ENCODE measurements at regions not wholly inside any gene's neighbourhood (a gene's known extent, or its start where the extent isn't known, plus 50 kb on each side); places are given as distances from the start of the nearest gene placed in this dataset.
"Not testable (repeated sequence)": the region's sequence is repeated elsewhere in the genome, so short reads cannot be mapped to it uniquely, and the experiment has no call there.

- TF ChIP-seq ZFX (IDR thresholded peaks at IDR 0.05; ENCODE audit: borderline replicate concordance) (no peak), CTCF (IDR thresholded peaks at IDR 0.05) (no peak)
- H3K27ac ChIP-seq = no peak overlapping the region
Observed at GRCh38 chr12:116672010-116672409, 65.9 kb downstream of the SPRING1 start.

GRCh38 chr12:116670859-116671258 is 67.0 kb downstream of the SPRING1 start:
- TF ChIP-seq ZFX (IDR thresholded peaks at IDR 0.05; ENCODE audit: borderline replicate concordance) (no peak), CTCF (IDR thresholded peaks at IDR 0.05) (no peak)
- H3K27ac ChIP-seq = no peak overlapping the region

GRCh38 chr12:116667752-116668151 is 70.1 kb downstream of the SPRING1 start:
- no peak overlapping the region for H3K27ac ChIP-seq
- TF ChIP-seq CTCF (IDR thresholded peaks at IDR 0.05) (no peak), ZFX (IDR thresholded peaks at IDR 0.05; ENCODE audit: borderline replicate concordance) (no peak)

- H3K27ac ChIP-seq = not testable (repeated sequence)
Observed at GRCh38 chr12:116666829-116667228, 71.0 kb downstream of the SPRING1 start.

GRCh38 chr12:116666305-116666673 is 71.6 kb downstream of the SPRING1 start:
- no peak overlapping the region for H3K27ac ChIP-seq
- no peak for TF ChIP-seq CTCF (IDR thresholded peaks at IDR 0.05)
- no peak for TF ChIP-seq ZFX (IDR thresholded peaks at IDR 0.05; ENCODE audit: borderline replicate concordance)

GRCh38 chr12:116665666-116666304 is 72.1 kb downstream of the SPRING1 start:
- TF ChIP-seq ZFX (IDR thresholded peaks at IDR 0.05; ENCODE audit: borderline replicate concordance) = no peak
- TF ChIP-seq CTCF (IDR thresholded peaks at IDR 0.05) = no peak
- H3K27ac ChIP-seq = no peak overlapping the region

- 0 out of 2 replicates have a peak overlapping the region, but pooled peaks have one; percentile 77 for H3K27ac ChIP-seq
- no peak for TF ChIP-seq CTCF (IDR thresholded peaks at IDR 0.05)
- no peak for TF ChIP-seq ZFX (IDR thresholded peaks at IDR 0.05; ENCODE audit: borderline replicate concordance)
Observed at GRCh38 chr12:116664085-116664484, 73.8 kb downstream of the SPRING1 start.

GRCh38 chr12:116662612-116663144 is 75.2 kb downstream of the SPRING1 start:
- peak overlapping the region; percentile 77 for H3K27ac ChIP-seq
- TF ChIP-seq ZFX (IDR thresholded peaks at IDR 0.05; ENCODE audit: borderline replicate concordance) = no peak
- TF ChIP-seq CTCF (IDR thresholded peaks at IDR 0.05) = peak; percentile 21; the same call in 1 of the 2 replicates

All from 22Rv1 (cell line).